ENCODE measurements at regions not wholly inside any gene's neighbourhood (a gene's known extent, or its start where the extent isn't known, plus 50 kb on each side); places are given as distances from the start of the nearest gene placed in this dataset.

DNA sequence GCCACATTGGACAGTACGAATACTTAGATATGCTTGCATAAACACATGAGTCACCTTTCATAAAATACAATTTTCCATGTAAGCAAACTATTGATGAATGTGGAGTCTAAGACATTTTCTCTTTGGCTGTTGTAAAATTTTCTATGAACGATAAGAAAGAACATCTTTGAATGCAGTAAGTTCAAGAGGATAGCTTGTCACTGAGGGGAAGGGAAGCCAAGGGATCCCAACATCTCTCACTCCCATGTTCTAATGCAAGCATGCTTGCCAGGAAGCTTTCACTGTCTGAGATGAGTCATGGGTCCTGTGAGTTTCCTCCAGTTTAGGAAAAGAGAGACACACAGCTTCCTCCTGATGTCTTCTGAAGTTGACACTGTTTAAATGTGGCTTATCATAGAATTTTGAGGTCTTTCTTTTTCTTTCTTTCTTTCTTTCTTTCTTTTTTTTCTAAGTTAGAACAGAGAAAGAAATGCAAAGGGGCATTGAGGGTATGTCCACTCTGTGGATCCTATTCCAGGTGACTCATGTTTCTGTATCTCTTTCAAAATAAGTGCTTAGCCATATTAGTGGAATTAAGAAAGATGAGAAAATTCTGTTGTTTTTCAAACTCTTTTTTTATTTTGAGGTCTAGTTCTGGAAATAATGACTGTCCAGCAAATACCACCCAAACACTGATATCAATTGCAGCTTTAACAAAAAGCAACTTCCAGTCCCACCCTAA lies 146.6 kb downstream of the RDH14 start:
- H3K4me2 ChIP-seq (ENCODE audit: insufficient read depth, insufficient read length, low read length), result no peak overlapping the region
- no peak overlapping the region for H3K14ac ChIP-seq (ENCODE audit: insufficient read depth, low read length)
- H3K4me1 Mint-ChIP-seq, result peaks cover 0 to 2% of the 10 kb centered on the region in 2 experiments; a peak in 1 of 4 replicates
- H3K9ac ChIP-seq (ENCODE audit: extremely low read depth, insufficient read length, low read length), result no peak overlapping the region
- no peak overlapping the region for H3K23ac ChIP-seq (ENCODE audit: insufficient read length, low read depth, low read length)
- H2BK120ac ChIP-seq (ENCODE audit: low read depth, low read length, poor library complexity, severe bottlenecking), result no peak overlapping the region
- no peaks in the 10 kb centered on the region for H4K20me1 ChIP-seq (ENCODE audit: control insufficient read depth, insufficient read depth, insufficient read length)
- no peak overlapping the region for H3K27ac Mint-ChIP-seq
- H3K18ac ChIP-seq (ENCODE audit: insufficient read length, low read depth, low read length), result no peak overlapping the region
- H3K27me3 ChIP-seq (ENCODE audit: insufficient read depth, low read length), result no peaks in the 10 kb centered on the region
- H2AFZ ChIP-seq (ENCODE audit: low read length), result no peak overlapping the region
- H3K23me2 ChIP-seq (ENCODE audit: insufficient read length, low read depth, low read length, poor library complexity, severe bottlenecking), result no peaks in the 10 kb centered on the region
- H2BK20ac ChIP-seq (ENCODE audit: low read depth, low read length, poor library complexity, severe bottlenecking), result no peak overlapping the region
- H2BK12ac ChIP-seq (ENCODE audit: insufficient read length, low read depth, low read length), result no peak overlapping the region
- no peak overlapping the region for H3K4me3 Mint-ChIP-seq
- H3T11ph ChIP-seq (ENCODE audit: low read length), result no peak overlapping the region
- H3K4me1 ChIP-seq (ENCODE audit: insufficient read depth, low read length), result no peaks in the 10 kb centered on the region
- no peak overlapping the region for H4K8ac ChIP-seq (replicated peaks; ENCODE audit: insufficient read length, low read depth, low read length)
- no peak overlapping the region for H3K4ac ChIP-seq (ENCODE audit: low read depth, low read length)
- no peaks in the 10 kb centered on the region for H3K9me3 Mint-ChIP-seq
- no peak overlapping the region for H2BK15ac ChIP-seq (ENCODE audit: low read depth, low read length)
- H3K56ac ChIP-seq (ENCODE audit: insufficient read length, low read depth, low read length), result no peak overlapping the region
- H4K91ac ChIP-seq (ENCODE audit: insufficient read length, low read depth, low read length), result no peak overlapping the region
- no peak overlapping the region for H4K5ac ChIP-seq (ENCODE audit: insufficient read length, low read depth, low read length)
- H3K27ac ChIP-seq (ENCODE audit: insufficient read length, low read depth, low read length), result no peak overlapping the region
- DNase-seq, result no peak
- H3K9me3 ChIP-seq (ENCODE audit: control insufficient read depth, low read depth, low read length), result no peaks in the 10 kb centered on the region
- no peaks in the 10 kb centered on the region for H3K36me3 Mint-ChIP-seq (ENCODE audit: insufficient read depth in 1 of 3, low read depth in 3 of 3)
- TF ChIP-seq, protein P1, sequence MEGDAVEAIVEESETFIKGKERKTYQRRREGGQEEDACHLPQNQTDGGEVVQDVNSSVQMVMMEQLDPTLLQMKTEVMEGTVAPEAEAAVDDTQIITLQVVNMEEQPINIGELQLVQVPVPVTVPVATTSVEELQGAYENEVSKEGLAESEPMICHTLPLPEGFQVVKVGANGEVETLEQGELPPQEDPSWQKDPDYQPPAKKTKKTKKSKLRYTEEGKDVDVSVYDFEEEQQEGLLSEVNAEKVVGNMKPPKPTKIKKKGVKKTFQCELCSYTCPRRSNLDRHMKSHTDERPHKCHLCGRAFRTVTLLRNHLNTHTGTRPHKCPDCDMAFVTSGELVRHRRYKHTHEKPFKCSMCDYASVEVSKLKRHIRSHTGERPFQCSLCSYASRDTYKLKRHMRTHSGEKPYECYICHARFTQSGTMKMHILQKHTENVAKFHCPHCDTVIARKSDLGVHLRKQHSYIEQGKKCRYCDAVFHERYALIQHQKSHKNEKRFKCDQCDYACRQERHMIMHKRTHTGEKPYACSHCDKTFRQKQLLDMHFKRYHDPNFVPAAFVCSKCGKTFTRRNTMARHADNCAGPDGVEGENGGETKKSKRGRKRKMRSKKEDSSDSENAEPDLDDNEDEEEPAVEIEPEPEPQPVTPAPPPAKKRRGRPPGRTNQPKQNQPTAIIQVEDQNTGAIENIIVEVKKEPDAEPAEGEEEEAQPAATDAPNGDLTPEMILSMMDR (conservative IDR thresholded peaks at IDR 0.05), result no peak
- H3K79me2 ChIP-seq (ENCODE audit: insufficient read depth, low read length), result no peaks in the 10 kb centered on the region
- WGBS (ENCODE audit: extremely low coverage, insufficient read length, low lambda C conversion rate), result no CpG with 5 or more reads among the region's 2 CpGs
- no peaks in the 10 kb centered on the region for H3K27me3 Mint-ChIP-seq (ENCODE audit: low read depth)
- H2BK5ac ChIP-seq (ENCODE audit: insufficient read length, low read length), result no peak overlapping the region
- H3K79me1 ChIP-seq (ENCODE audit: insufficient read depth, low read depth, low read length, poor library complexity, severe bottlenecking), result no peaks in the 10 kb centered on the region
- H2AK5ac ChIP-seq (ENCODE audit: insufficient read length, low read length), result no peak overlapping the region
